Gastroesophageal sphincter (tissue), 4 donors: ENCODE measurements at regions not wholly inside any gene's neighbourhood (a gene's known extent, or its start where the extent isn't known, plus 50 kb on each side); places are given as distances from the start of the nearest gene placed in this dataset.
"Not testable (repeated sequence)": the region's sequence is repeated elsewhere in the genome, so short reads cannot be mapped to it uniquely, and the experiment has no call there.

Experiments
- ATAC-seq: fragments of 150-250 bp; one replicate; pipeline ENCODE4 v1.9.1; 2016; ENCODE audit warnings: mild to moderate bottlenecking, moderate library complexity
- H3K27ac ChIP-seq, 4 donors: fragments of 200-600 bp; sonication (generic) in 3 of 4; 1 replicate in 3 of 4; 2 replicates in 1 of 4; pipeline ENCODE4 v1.5.1; 2016 to 2019
- H3K27me3 ChIP-seq: fragments of 200-600 bp; sonication (generic); one replicate; pipeline ENCODE4 v1.5.1; 2019
- H3K36me3 ChIP-seq, 2 donors: fragments of 200-600 bp; sonication (generic); one replicate each; pipeline ENCODE4 v1.5.1; 2019; ENCODE audit warnings: control low read depth in 1 of 2
- H3K4me1 ChIP-seq, 3 donors: fragments of 200-600 bp; sonication (generic); 1 replicate in 2 of 3; 2 replicates in 1 of 3; pipeline ENCODE4 v1.5.1; 2016 to 2019; ENCODE audit warnings: control low read depth in 2 of 3
- H3K4me3 ChIP-seq, 2 donors: fragments of 200-600 bp; sonication (generic); one replicate each; pipeline ENCODE4 v1.5.1; 2019; ENCODE audit warnings: mild to moderate bottlenecking in 1 of 2, moderate library complexity in 1 of 2
- H3K9me3 ChIP-seq, 3 donors: fragments of 200-600 bp; sonication (generic); one replicate each; pipeline ENCODE4 v1.5.1; 2017 to 2019; ENCODE audit warnings: control low read depth in 2 of 3
- EP300 ChIP-seq: sonication (generic); formaldehyde crosslinking; IDR thresholded peaks from one replicate; pipeline ENCODE4 v1.6.1; 2017; ENCODE audit warnings: antibody characterized with exemption, mild to moderate bottlenecking
- POLR2A ChIP-seq, 2 donors: fragments of 450-650 bp; IDR thresholded peaks; one replicate each; pipeline ENCODE4 v1.6.1; 2017; ENCODE audit warnings: antibody characterized with exemption in 2 of 2, mild to moderate bottlenecking in 2 of 2, moderate library complexity in 1 of 2
- POLR2AphosphoS5 ChIP-seq: sonication (generic); formaldehyde crosslinking; IDR thresholded peaks from one replicate; pipeline ENCODE4 v1.6.1; 2017; ENCODE audit warnings: antibody characterized with exemption
- WGBS, 2 donors: methylation state at CpG; one replicate each; pipeline ENCODE4 v1.1.5; 2018; ENCODE audit warnings: low coverage in 1 of 2; 5-methylcytosine and 5-hydroxymethylcytosine counted together
- small RNA-seq, 4 donors: library from RNA; depleted of rRNA; stranded (forward); fragments of <200 nt; gene quantifications; one replicate each; pipeline ENCODE3, GENCODE V24; 2016
- TF ChIP-seq, protein P1 (sequence below), 4 experiments: fragments of 200-600 bp in 2 of 4; fragments of 450-650 bp in 2 of 4; sonication (generic) in 1 of 4; IDR thresholded peaks; one replicate each; pipeline ENCODE4 v1.5.1; 2017 to 2019; ENCODE audit warnings: antibody characterized with exemption in 4 of 4, mild to moderate bottlenecking in 2 of 4, moderate library complexity in 2 of 4

- H3K36me3 ChIP-seq, H3K9me3 ChIP-seq, H3K4me3 ChIP-seq, H3K27ac ChIP-seq, ATAC-seq, H3K27me3 ChIP-seq, H3K4me1 ChIP-seq: not testable (repeated sequence)
- 81 to 100% methylated on average over 2 of the region's 2 CpGs for WGBS, 2 donors
These were observed 53.5 kb upstream of the KIF2A start for GRCh38 chr5:62252519-62252918.

- H3K27ac ChIP-seq, H3K36me3 ChIP-seq, H3K27me3 ChIP-seq, ATAC-seq, H3K4me1 ChIP-seq, H3K4me3 ChIP-seq, H3K9me3 ChIP-seq: not testable (repeated sequence)
- WGBS, 2 donors: 100% methylated on average over 1 of the region's 1 CpG
These were observed 50.5 kb upstream of the KIF2A start for GRCh38 chr5:62255551-62255950.

DNA sequence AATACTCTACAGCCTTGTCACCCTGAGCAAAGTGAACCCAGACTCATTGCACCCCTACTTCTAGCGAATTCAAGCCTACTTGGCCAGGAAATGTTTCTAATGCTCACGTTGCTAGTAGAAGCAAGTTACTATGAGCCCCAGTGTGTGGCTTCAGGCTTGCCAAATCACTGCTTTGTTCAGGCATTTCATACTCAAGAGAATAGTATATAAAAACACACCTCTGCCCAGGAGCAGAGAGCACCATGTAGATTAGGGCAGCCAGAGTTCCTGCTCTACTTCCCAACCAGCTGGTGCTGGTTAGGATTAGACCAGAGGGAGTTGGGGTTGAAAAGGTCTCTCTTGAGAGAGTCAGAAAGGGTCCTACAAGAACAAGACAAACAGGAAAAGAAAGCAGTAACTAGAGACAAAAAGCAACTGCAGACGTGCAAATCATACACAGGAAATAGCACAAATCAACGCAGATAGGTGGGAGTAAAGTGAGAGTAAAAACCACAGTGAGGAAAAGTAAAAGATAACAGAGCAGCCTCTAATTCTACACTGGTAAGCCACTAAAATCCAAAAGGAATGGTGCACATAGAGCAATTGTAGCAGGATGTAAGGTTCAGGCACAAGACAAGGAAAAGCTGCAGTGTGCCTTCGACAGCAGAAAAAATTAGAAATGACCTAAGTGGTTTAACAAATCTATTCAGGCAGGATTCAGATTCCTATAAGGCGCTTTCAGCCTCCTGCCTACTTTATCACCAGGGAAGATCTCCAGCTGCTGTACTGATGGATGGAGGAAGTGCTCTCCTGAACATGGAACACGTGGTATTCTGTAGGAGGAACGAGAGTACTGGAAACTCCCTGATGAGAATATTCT lies 49.6 kb upstream of the KIF2A start:
- Histone ChIP-seq H3K4me3 (no peak overlapping the region), H3K36me3 (no peaks in the 10 kb centered on the region), H3K27me3 (no peaks in the 10 kb centered on the region), H3K9me3 (no peaks in the 10 kb centered on the region), H3K27ac (no peak overlapping the region), H3K4me1 (peaks cover 0 to 5% (median 4%) of the 10 kb centered on the region in 3 donors)
- TF ChIP-seq, protein P1, sequence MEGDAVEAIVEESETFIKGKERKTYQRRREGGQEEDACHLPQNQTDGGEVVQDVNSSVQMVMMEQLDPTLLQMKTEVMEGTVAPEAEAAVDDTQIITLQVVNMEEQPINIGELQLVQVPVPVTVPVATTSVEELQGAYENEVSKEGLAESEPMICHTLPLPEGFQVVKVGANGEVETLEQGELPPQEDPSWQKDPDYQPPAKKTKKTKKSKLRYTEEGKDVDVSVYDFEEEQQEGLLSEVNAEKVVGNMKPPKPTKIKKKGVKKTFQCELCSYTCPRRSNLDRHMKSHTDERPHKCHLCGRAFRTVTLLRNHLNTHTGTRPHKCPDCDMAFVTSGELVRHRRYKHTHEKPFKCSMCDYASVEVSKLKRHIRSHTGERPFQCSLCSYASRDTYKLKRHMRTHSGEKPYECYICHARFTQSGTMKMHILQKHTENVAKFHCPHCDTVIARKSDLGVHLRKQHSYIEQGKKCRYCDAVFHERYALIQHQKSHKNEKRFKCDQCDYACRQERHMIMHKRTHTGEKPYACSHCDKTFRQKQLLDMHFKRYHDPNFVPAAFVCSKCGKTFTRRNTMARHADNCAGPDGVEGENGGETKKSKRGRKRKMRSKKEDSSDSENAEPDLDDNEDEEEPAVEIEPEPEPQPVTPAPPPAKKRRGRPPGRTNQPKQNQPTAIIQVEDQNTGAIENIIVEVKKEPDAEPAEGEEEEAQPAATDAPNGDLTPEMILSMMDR (IDR thresholded peaks at IDR 0.05): no peak
- TF ChIP-seq POLR2AphosphoS5 (no peak), EP300 (no peak), POLR2A (IDR thresholded peaks at IDR 0.05) (no peak)
- 29 to 42% methylated on average over 3 to 7 of the region's 8 CpGs for WGBS, 2 donors
- no peak for ATAC-seq

Small RNA genes in the stretch of these regions (small RNA-seq; reads per million reads assigned to genes)
- 0 reads per million in 4 donors for gene RN7SKP157
- gene RNU6-913P: 0 reads per million in 4 donors
